ENCODE measurements at regions not wholly inside any gene's neighbourhood (a gene's known extent, or its start where the extent isn't known, plus 50 kb on each side); places are given as distances from the start of the nearest gene placed in this dataset.
"Not testable (repeated sequence)": the region's sequence is repeated elsewhere in the genome, so short reads cannot be mapped to it uniquely, and the experiment has no call there.

- no peaks in the 10 kb centered on the region for H3K36me3 ChIP-seq
- no peak overlapping the region for H3K4me3 ChIP-seq
- no peaks in the 10 kb centered on the region for H3K27me3 ChIP-seq
- DNase-seq (ENCODE audit: low spot score in 2 of 2), result no peak
- H3K27ac ChIP-seq, result no peak overlapping the region
- no peaks in the 10 kb centered on the region for H3K4me1 ChIP-seq
- intact Hi-C loops (cut with DNase I), result no loop called here
- no peak for TF ChIP-seq CTCF (IDR thresholded peaks at IDR 0.05)
- H3K9me3 ChIP-seq, result no peaks in the 10 kb centered on the region
Measured at GRCh38 chr5:179451114-179451827, 99.1 kb upstream of the RUFY1 start.

GRCh38 chr5:179449950-179450349 lies 100.4 kb upstream of the RUFY1 start:
- H3K4me1 ChIP-seq; H3K27ac ChIP-seq; DNase-seq (ENCODE audit: low spot score in 2 of 2); H3K9me3 ChIP-seq; H3K27me3 ChIP-seq; H3K36me3 ChIP-seq; intact Hi-C loops (cut with DNase I); H3K4me3 ChIP-seq: not testable (repeated sequence)

GRCh38 chr5:179448282-179448681 lies 102.1 kb upstream of the RUFY1 start:
- H3K36me3 ChIP-seq; H3K27me3 ChIP-seq; DNase-seq (ENCODE audit: low spot score in 2 of 2); H3K4me3 ChIP-seq; intact Hi-C loops (cut with DNase I); H3K4me1 ChIP-seq; H3K27ac ChIP-seq; H3K9me3 ChIP-seq: not testable (repeated sequence)

GRCh38 chr5:179442289-179442688 lies 97.0 kb upstream of the ADAMTS2 start:
- DNase-seq (ENCODE audit: low spot score in 2 of 2); H3K27ac ChIP-seq; H3K27me3 ChIP-seq; H3K36me3 ChIP-seq; intact Hi-C loops (cut with DNase I); H3K4me3 ChIP-seq; H3K4me1 ChIP-seq; H3K9me3 ChIP-seq: not testable (repeated sequence)

GRCh38 chr5:179439181-179439985 lies 94.1 kb upstream of the ADAMTS2 start:
- no peaks in the 10 kb centered on the region for H3K27me3 ChIP-seq
- H3K9me3 ChIP-seq, result no peaks in the 10 kb centered on the region
- no peak for DNase-seq (ENCODE audit: low spot score in 2 of 2)
- intact Hi-C loops (cut with DNase I), result no loop called here
- H3K4me1 ChIP-seq, result no peaks in the 10 kb centered on the region
- TF ChIP-seq CTCF (IDR thresholded peaks at IDR 0.05), result no peak
- H3K36me3 ChIP-seq, result no peaks in the 10 kb centered on the region
- H3K27ac ChIP-seq, result no peak overlapping the region
- no peak overlapping the region for H3K4me3 ChIP-seq

- Histone ChIP-seq H3K27me3 (no peaks in the 10 kb centered on the region), H3K4me1 (no peaks in the 10 kb centered on the region), H3K36me3 (no peaks in the 10 kb centered on the region), H3K4me3 (no peak overlapping the region), H3K9me3 (no peaks in the 10 kb centered on the region), H3K27ac (no peak overlapping the region)
- no peak for TF ChIP-seq CTCF (IDR thresholded peaks at IDR 0.05)
- intact Hi-C loops (cut with DNase I), result no loop called here
- DNase-seq (ENCODE audit: low spot score in 2 of 2), result no peak
Measured at GRCh38 chr5:179438461-179438860, 93.2 kb upstream of the ADAMTS2 start.

GRCh38 chr5:179438011-179438441 lies 92.8 kb upstream of the ADAMTS2 start:
- Histone ChIP-seq H3K27me3 (no peaks in the 10 kb centered on the region), H3K36me3 (no peaks in the 10 kb centered on the region), H3K4me3 (no peak overlapping the region), H3K9me3 (no peaks in the 10 kb centered on the region), H3K4me1 (no peaks in the 10 kb centered on the region), H3K27ac (no peak overlapping the region)
- intact Hi-C loops (cut with DNase I), result no loop called here
- TF ChIP-seq CTCF (IDR thresholded peaks at IDR 0.05), result no peak
- no peak for DNase-seq (ENCODE audit: low spot score in 2 of 2)
